Ishikawa (cell line): ENCODE measurements at regions not wholly inside any gene's neighbourhood (a gene's known extent, or its start where the extent isn't known, plus 50 kb on each side); places are given as distances from the start of the nearest gene placed in this dataset.
A peak's percentile ranks its signal among the peaks of the same experiment; 100 is the strongest.

Source experiments
- CEBPB ChIP-seq: IDR thresholded peaks from 2 replicates; pipeline ENCODE4 v1.6.1; 2012
- CREB1 ChIP-seq: IDR thresholded peaks from 2 replicates; pipeline ENCODE4 v1.6.1; 2012; ENCODE audit warnings: low read depth
- EGR1 ChIP-seq: IDR thresholded peaks from 2 replicates; pipeline ENCODE4 v1.6.1; 2012
- EP300 ChIP-seq: IDR thresholded peaks from 2 replicates; pipeline ENCODE4 v1.6.1; 2012; ENCODE audit warnings: borderline replicate concordance
- FOXM1 ChIP-seq: IDR thresholded peaks from 2 replicates; pipeline ENCODE4 v1.6.1; 2012; ENCODE audit warnings: low read depth, borderline replicate concordance
- MAX ChIP-seq: IDR thresholded peaks from 2 replicates; pipeline ENCODE4 v1.6.1; 2012
- NFIC ChIP-seq: IDR thresholded peaks from 2 replicates; pipeline ENCODE4 v1.6.1; 2012
- RAD21 ChIP-seq: IDR thresholded peaks from 2 replicates; pipeline ENCODE4 v1.6.1; 2012; ENCODE audit warnings: low read depth
- TAF1 ChIP-seq: IDR thresholded peaks from 2 replicates; pipeline ENCODE4 v1.6.1; 2012; ENCODE audit warnings: low read depth, mild to moderate bottlenecking
- TCF12 ChIP-seq: IDR thresholded peaks from 2 replicates; pipeline ENCODE4 v1.6.1; 2012; ENCODE audit warnings: low read depth
- TEAD4 ChIP-seq: IDR thresholded peaks from 2 replicates; pipeline ENCODE4 v1.6.1; 2012
- YY1 ChIP-seq: IDR thresholded peaks from 2 replicates; pipeline ENCODE4 v1.6.1; 2012; ENCODE audit warnings: low read depth
- ZBTB7A ChIP-seq: IDR thresholded peaks from 2 replicates; pipeline ENCODE4 v1.6.1; 2012; ENCODE audit warnings: low read depth
- TF ChIP-seq, protein P1 (sequence below): IDR thresholded peaks from 2 replicates; pipeline ENCODE4 v1.6.1; 2012; ENCODE audit warnings: low read depth, mild to moderate bottlenecking
- TF ChIP-seq, protein P2 (sequence below): IDR thresholded peaks from 2 replicates; pipeline ENCODE4 v1.6.1; 2012

- TF ChIP-seq TCF12 (no peak), ZBTB7A (no peak), MAX (no peak), RAD21 (no peak), NFIC (no peak), TAF1 (no peak), FOXM1 (no peak), TEAD4 (no peak), CREB1 (no peak)
- TF ChIP-seq, protein P1, sequence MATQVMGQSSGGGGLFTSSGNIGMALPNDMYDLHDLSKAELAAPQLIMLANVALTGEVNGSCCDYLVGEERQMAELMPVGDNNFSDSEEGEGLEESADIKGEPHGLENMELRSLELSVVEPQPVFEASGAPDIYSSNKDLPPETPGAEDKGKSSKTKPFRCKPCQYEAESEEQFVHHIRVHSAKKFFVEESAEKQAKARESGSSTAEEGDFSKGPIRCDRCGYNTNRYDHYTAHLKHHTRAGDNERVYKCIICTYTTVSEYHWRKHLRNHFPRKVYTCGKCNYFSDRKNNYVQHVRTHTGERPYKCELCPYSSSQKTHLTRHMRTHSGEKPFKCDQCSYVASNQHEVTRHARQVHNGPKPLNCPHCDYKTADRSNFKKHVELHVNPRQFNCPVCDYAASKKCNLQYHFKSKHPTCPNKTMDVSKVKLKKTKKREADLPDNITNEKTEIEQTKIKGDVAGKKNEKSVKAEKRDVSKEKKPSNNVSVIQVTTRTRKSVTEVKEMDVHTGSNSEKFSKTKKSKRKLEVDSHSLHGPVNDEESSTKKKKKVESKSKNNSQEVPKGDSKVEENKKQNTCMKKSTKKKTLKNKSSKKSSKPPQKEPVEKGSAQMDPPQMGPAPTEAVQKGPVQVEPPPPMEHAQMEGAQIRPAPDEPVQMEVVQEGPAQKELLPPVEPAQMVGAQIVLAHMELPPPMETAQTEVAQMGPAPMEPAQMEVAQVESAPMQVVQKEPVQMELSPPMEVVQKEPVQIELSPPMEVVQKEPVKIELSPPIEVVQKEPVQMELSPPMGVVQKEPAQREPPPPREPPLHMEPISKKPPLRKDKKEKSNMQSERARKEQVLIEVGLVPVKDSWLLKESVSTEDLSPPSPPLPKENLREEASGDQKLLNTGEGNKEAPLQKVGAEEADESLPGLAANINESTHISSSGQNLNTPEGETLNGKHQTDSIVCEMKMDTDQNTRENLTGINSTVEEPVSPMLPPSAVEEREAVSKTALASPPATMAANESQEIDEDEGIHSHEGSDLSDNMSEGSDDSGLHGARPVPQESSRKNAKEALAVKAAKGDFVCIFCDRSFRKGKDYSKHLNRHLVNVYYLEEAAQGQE = no peak
- TF ChIP-seq, protein P2, sequence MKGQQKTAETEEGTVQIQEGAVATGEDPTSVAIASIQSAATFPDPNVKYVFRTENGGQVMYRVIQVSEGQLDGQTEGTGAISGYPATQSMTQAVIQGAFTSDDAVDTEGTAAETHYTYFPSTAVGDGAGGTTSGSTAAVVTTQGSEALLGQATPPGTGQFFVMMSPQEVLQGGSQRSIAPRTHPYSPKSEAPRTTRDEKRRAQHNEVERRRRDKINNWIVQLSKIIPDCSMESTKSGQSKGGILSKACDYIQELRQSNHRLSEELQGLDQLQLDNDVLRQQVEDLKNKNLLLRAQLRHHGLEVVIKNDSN = no peak
Measured at GRCh38 chr9:16033253-16033652, 480.4 kb downstream of the CCDC171 start.

DNA sequence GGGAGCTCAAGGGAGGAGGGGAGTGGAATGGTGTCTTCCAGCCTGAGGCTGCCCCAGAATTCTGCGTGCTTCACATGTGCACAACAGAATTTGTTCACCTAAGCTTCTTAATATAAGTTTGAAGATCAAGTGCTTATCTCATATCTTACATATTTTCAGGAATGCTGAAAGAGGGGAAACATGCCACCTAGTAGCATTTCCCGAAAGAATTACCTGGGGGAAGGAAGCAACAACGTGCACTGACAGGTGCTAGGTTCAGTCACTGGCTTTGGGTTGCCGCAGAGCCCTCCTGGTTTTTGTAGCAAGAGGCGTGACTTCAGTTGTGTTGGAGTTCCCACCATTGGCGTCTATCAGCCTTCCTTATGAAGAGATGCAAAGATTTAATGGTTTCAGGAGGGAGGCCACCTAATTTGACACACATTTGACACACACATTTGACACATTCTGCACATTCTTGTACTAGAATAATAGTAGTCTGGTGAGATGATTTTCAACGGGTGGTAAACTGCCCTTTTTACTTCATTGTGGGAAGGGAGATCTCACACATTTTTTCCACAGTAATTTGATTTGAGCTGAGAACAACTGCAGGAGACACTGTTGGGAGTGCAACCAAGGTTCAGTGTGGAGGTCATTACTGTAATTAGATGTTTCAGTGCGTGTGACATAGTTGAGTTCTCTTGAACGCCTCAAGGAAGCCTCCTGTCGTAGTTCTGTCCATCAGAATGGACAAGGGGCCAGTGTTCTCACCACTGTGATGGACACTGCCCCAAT, 481.3 kb downstream of the CCDC171 start:
- TF ChIP-seq NFIC = no peak
- no peak for TF ChIP-seq CREB1
- no peak for TF ChIP-seq FOXM1
- TF ChIP-seq MAX = no peak
- TF ChIP-seq, protein P2 = no peak
- no peak for TF ChIP-seq RAD21
- TF ChIP-seq EP300 = 0 out of 2 replicates have a peak, but pooled peaks have one; percentile 11
- no peak for TF ChIP-seq TCF12

GRCh38 chr9:16039218-16039987, 486.6 kb downstream of the CCDC171 start:
- TF ChIP-seq RAD21 (peak; percentile 40), YY1 (peak; percentile 75), NFIC (no peak), FOXM1 (no peak)

GRCh38 chr9:16039988-16040761, 487.3 kb downstream of the CCDC171 start:
- TF ChIP-seq NFIC (peak; percentile 75), YY1 (no peak), EGR1 (no peak), CREB1 (no peak), TEAD4 (peak; percentile 94), CEBPB (peak; percentile 36; the same call in 1 of the 2 replicates), MAX (peak; percentile 75), ZBTB7A (0 out of 2 replicates have a peak, but pooled peaks have one; percentile 55), RAD21 (peak; percentile 19; the same call in 1 of the 2 replicates), FOXM1 (peak; percentile 94), EP300 (peak; percentile 97), TCF12 (peak; percentile 98), TAF1 (peak; percentile 27; the same call in 1 of the 2 replicates)
- TF ChIP-seq, protein P2 = peak; percentile 26; the same call in 1 of the 2 replicates
- TF ChIP-seq, protein P1 = no peak
